ENCODE measurements at regions not wholly inside any gene's neighbourhood (a gene's known extent, or its start where the extent isn't known, plus 50 kb on each side); places are given as distances from the start of the nearest gene placed in this dataset.

DNA sequence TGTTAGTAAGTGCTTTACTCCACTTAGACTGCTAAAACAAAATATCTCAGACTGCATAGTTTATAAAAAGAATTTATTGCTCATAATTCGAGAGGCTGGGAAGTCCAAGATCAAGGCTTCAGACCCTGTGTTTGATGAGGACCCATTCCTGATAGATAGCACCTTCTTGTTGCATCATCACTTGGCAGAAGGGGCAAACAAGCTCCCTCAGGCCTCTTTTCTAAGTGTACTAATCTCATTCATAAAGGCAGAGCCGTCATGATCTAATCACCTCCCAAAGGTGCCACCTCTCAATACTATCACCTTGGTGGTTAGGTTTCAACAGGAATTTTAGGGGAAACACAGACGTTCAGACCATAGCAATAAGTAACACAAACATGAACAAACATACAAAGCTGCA is 55.4 kb downstream of the CRPPA start:
- Histone ChIP-seq H4K20me1 (ENCODE audit: insufficient read depth, low read length, poor library complexity, severe bottlenecking) (no peaks in the 10 kb centered on the region), H3F3A (ENCODE audit: low read depth) (no peaks in the 10 kb centered on the region), H3K36me3 (ENCODE audit: insufficient read depth, low read length) (no peaks in the 10 kb centered on the region), H3K9me2 (replicated peaks; ENCODE audit: low read depth, low read length) (no peaks in the 10 kb centered on the region), H3K9me3 (ENCODE audit: insufficient read depth, low read depth, low read length) (no peaks in the 10 kb centered on the region; the same call in 1 of the 2 replicates), H3K79me2 (ENCODE audit: insufficient read depth, low read length) (no peaks in the 10 kb centered on the region), H3K4me3 (ENCODE audit: low read length, poor library complexity, severe bottlenecking) (no peak overlapping the region), H3K4me1 (ENCODE audit: insufficient read depth, low read length, poor library complexity, severe bottlenecking) (no peaks in the 10 kb centered on the region), H3K27me3 (ENCODE audit: insufficient read depth, low read length, poor library complexity, severe bottlenecking) (no peaks in the 10 kb centered on the region), H2AFZ (ENCODE audit: low read length) (no peak overlapping the region), H3K4me2 (ENCODE audit: low read depth, low read length, poor library complexity, severe bottlenecking) (no peak overlapping the region), H3K9ac (ENCODE audit: low read depth, low read length, poor library complexity, severe bottlenecking) (no peak overlapping the region)
- TF ChIP-seq EZH2phosphoT487 (IDR thresholded peaks at IDR 0.05; ENCODE audit: borderline replicate concordance): no peak
- TF ChIP-seq, protein P1, sequence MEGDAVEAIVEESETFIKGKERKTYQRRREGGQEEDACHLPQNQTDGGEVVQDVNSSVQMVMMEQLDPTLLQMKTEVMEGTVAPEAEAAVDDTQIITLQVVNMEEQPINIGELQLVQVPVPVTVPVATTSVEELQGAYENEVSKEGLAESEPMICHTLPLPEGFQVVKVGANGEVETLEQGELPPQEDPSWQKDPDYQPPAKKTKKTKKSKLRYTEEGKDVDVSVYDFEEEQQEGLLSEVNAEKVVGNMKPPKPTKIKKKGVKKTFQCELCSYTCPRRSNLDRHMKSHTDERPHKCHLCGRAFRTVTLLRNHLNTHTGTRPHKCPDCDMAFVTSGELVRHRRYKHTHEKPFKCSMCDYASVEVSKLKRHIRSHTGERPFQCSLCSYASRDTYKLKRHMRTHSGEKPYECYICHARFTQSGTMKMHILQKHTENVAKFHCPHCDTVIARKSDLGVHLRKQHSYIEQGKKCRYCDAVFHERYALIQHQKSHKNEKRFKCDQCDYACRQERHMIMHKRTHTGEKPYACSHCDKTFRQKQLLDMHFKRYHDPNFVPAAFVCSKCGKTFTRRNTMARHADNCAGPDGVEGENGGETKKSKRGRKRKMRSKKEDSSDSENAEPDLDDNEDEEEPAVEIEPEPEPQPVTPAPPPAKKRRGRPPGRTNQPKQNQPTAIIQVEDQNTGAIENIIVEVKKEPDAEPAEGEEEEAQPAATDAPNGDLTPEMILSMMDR (conservative IDR thresholded peaks at IDR 0.05; ENCODE audit: low read length): no peak

DNA sequence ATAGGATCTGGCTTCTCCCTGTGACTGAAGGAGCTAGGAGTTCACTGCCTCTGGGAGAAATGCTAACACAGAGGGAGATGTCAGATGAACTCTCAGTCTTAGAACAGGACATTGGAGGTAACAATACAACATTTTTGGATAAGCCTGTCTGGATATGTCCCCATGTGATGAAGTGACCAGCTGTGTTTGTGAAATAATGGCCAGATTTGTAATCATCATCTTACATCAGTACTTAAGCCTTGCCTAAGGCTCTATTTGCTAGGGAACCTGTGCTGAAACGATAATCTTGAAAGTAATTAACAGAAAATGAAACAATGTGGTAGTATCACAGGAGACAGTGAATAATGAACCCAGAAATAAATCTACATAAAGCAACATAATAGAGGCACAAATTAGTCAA is 56.2 kb downstream of the CRPPA start:
- Histone ChIP-seq H3K9me3 (ENCODE audit: insufficient read depth, low read depth, low read length) (no peaks in the 10 kb centered on the region; the same call in 1 of the 2 replicates), H2AFZ (ENCODE audit: low read length) (0 out of 2 replicates have a peak overlapping the region, but pooled peaks have one; percentile 17), H3K27me3 (ENCODE audit: insufficient read depth, low read length, poor library complexity, severe bottlenecking) (no peaks in the 10 kb centered on the region), H3K4me1 (ENCODE audit: insufficient read depth, low read length, poor library complexity, severe bottlenecking) (no peaks in the 10 kb centered on the region), H3K4me2 (ENCODE audit: low read depth, low read length, poor library complexity, severe bottlenecking) (no peak overlapping the region), H3F3A (ENCODE audit: low read depth) (no peaks in the 10 kb centered on the region), H4K20me1 (ENCODE audit: insufficient read depth, low read length, poor library complexity, severe bottlenecking) (no peaks in the 10 kb centered on the region), H3K9ac (ENCODE audit: low read depth, low read length, poor library complexity, severe bottlenecking) (no peak overlapping the region), H3K9me2 (replicated peaks; ENCODE audit: low read depth, low read length) (no peaks in the 10 kb centered on the region), H3K79me2 (ENCODE audit: insufficient read depth, low read length) (no peaks in the 10 kb centered on the region), H3K4me3 (ENCODE audit: low read length, poor library complexity, severe bottlenecking) (no peak overlapping the region), H3K36me3 (ENCODE audit: insufficient read depth, low read length) (no peaks in the 10 kb centered on the region)
- TF ChIP-seq EZH2phosphoT487 (IDR thresholded peaks at IDR 0.05; ENCODE audit: borderline replicate concordance): no peak
- TF ChIP-seq, protein P1 (conservative IDR thresholded peaks at IDR 0.05; ENCODE audit: low read length): no peak

DNA sequence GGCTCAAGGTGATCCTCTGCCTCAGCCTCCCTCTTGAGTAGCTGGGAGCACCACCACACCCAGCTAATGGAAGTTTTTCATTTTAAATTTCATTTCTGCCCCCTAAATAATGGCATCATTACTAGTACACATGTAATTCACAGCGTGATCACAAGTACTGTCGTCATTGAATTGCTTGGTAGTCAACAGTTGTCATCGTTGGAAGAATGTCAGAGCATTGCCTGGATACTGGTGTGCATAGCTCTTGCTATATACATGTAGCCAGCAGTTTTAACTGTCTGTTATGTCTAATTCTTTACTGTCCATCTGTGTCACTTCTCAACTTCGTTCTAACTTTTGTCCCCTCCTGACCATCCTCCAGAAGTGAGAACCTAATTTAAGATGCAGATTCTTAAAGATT is 62.1 kb downstream of the CRPPA start:
- H3K4me3 ChIP-seq (ENCODE audit: low read length, poor library complexity, severe bottlenecking): no peak overlapping the region
- TF ChIP-seq EZH2phosphoT487 (IDR thresholded peaks at IDR 0.05; ENCODE audit: borderline replicate concordance): no peak
- TF ChIP-seq, protein P1 (conservative IDR thresholded peaks at IDR 0.05; ENCODE audit: low read length): no peak
- no peaks in the 10 kb centered on the region for H3K36me3 ChIP-seq (ENCODE audit: insufficient read depth, low read length)
- no peaks in the 10 kb centered on the region for H3K27me3 ChIP-seq (ENCODE audit: insufficient read depth, low read length, poor library complexity, severe bottlenecking)
- no peak overlapping the region for H3K4me2 ChIP-seq (ENCODE audit: low read depth, low read length, poor library complexity, severe bottlenecking)
- no peaks in the 10 kb centered on the region for H3K79me2 ChIP-seq (ENCODE audit: insufficient read depth, low read length)
- H3K9me2 ChIP-seq (replicated peaks; ENCODE audit: low read depth, low read length): no peaks in the 10 kb centered on the region
- H3F3A ChIP-seq (ENCODE audit: low read depth): no peaks in the 10 kb centered on the region
- H3K9me3 ChIP-seq (ENCODE audit: insufficient read depth, low read depth, low read length): no peaks in the 10 kb centered on the region
- H3K4me1 ChIP-seq (ENCODE audit: insufficient read depth, low read length, poor library complexity, severe bottlenecking): peaks cover 32% of the 10 kb centered on the region
- H2AFZ ChIP-seq (ENCODE audit: low read length): no peak overlapping the region
- H3K9ac ChIP-seq (ENCODE audit: low read depth, low read length, poor library complexity, severe bottlenecking): no peak overlapping the region
- H4K20me1 ChIP-seq (ENCODE audit: insufficient read depth, low read length, poor library complexity, severe bottlenecking): no peaks in the 10 kb centered on the region
